CD14-positive monocyte (primary cell): ENCODE measurements at regions not wholly inside any gene's neighbourhood (a gene's known extent, or its start where the extent isn't known, plus 50 kb on each side); places are given as distances from the start of the nearest gene placed in this dataset.

Source experiments
- DNase-seq, 3 donors: peaks; one replicate each; pipeline ENCODE4 v3.0.0-alpha.2; 2011 to 2022
- H2AFZ ChIP-seq: 2 replicates; pipeline ENCODE4 v1.6.0; 2012; ENCODE audit warnings: mild to moderate bottlenecking, low read depth, low read length, inconsistent platforms; ENCODE audit not compliant: insufficient read depth, poor library complexity, severe bottlenecking
- H3K27ac ChIP-seq, 2 donors: 1 replicate in 1 of 2; 2 replicates in 1 of 2; pipeline ENCODE4 v1.5.1; 2012 to 2013; ENCODE audit warnings: low read length in 2 of 2, control low read depth in 1 of 2, inconsistent platforms in 1 of 2, low read depth in 1 of 2, mild to moderate bottlenecking in 1 of 2
- H3K27me3 ChIP-seq, 2 donors: one replicate each; pipeline versions ENCODE4 v1.6.0 to v1.6.1; 2011 to 2013; ENCODE audit warnings: low read length in 2 of 2; ENCODE audit not compliant: control insufficient read depth in 2 of 2, insufficient read depth in 2 of 2
- H3K36me3 ChIP-seq, 2 donors: replicated peaks in 1 of 2; 1 replicate in 1 of 2; 2 replicates in 1 of 2; pipeline versions ENCODE4 v1.5.1 to v1.6.1; 2012 to 2013; ENCODE audit warnings: low read length in 2 of 2, control low read depth in 1 of 2, inconsistent platforms in 1 of 2, mild to moderate bottlenecking in 1 of 2; ENCODE audit not compliant: insufficient read depth in 2 of 2, control insufficient read depth in 1 of 2
- H3K4me1 ChIP-seq, 2 donors: 1 replicate in 1 of 2; 2 replicates in 1 of 2; pipeline versions ENCODE4 v1.5.1 to v1.6.1; 2012 to 2013; ENCODE audit warnings: low read length in 2 of 2, control low read depth in 1 of 2, inconsistent platforms in 1 of 2, mild to moderate bottlenecking in 1 of 2, moderate library complexity in 1 of 2; ENCODE audit not compliant: insufficient read depth in 2 of 2, control insufficient read depth in 1 of 2
- H3K4me2 ChIP-seq: replicated peaks from 2 replicates; pipeline ENCODE3; 2012; ENCODE audit warnings: low read length, moderate library complexity, mild to moderate bottlenecking; ENCODE audit not compliant: poor library complexity, severe bottlenecking; ENCODE audit errors: extremely low read depth
- H3K4me3 ChIP-seq, 3 experiments: fragments of 200-600 bp in 1 of 3; sonication (generic) in 1 of 3; replicated peaks in 1 of 3; 1 replicate in 2 of 3; 2 replicates in 1 of 3; pipeline ENCODE4 v1.5.1; 2011 to 2013; ENCODE audit warnings: low read length in 3 of 3, mild to moderate bottlenecking in 3 of 3, control low read depth in 2 of 3, low read depth in 2 of 3, inconsistent platforms in 1 of 3, moderate library complexity in 1 of 3
- H3K79me2 ChIP-seq: 2 replicates; pipeline ENCODE4 v1.6.0; 2012; ENCODE audit warnings: mild to moderate bottlenecking, control low read depth, inconsistent platforms, low read length, moderate library complexity; ENCODE audit not compliant: insufficient read depth
- H3K9ac ChIP-seq: 2 replicates; pipeline ENCODE4 v1.6.0; 2017; ENCODE audit warnings: low read length, mild to moderate bottlenecking; ENCODE audit not compliant: insufficient read depth, poor library complexity, severe bottlenecking
- H3K9me3 ChIP-seq, 2 donors: replicated peaks in 1 of 2; 1 replicate in 1 of 2; 2 replicates in 1 of 2; pipeline versions ENCODE4 v1.5.1 to v1.6.1; 2012 to 2013; ENCODE audit warnings: low read length in 2 of 2, control low read depth in 1 of 2; ENCODE audit not compliant: control insufficient read depth in 1 of 2, insufficient read depth in 1 of 2
- H4K20me1 ChIP-seq: 2 replicates; pipeline ENCODE4 v1.6.0; 2012; ENCODE audit warnings: mild to moderate bottlenecking, low read length, control low read depth, moderate library complexity; ENCODE audit not compliant: insufficient read depth
- H3K27ac Mint-ChIP-seq, 7 donors: one replicate each; pipeline ENCODE4 v1.8.0; 2020; ENCODE audit warnings: mild to moderate bottlenecking in 7 of 7, mixed read lengths in 7 of 7, moderate library complexity in 6 of 7, inconsistent platforms in 2 of 7
- H3K27me3 Mint-ChIP-seq, 3 donors: one replicate each; pipeline ENCODE4 v1.8.0; 2021 to 2022; ENCODE audit warnings: low read depth in 3 of 3, mild to moderate bottlenecking in 3 of 3, mixed read lengths in 3 of 3, moderate library complexity in 3 of 3, inconsistent platforms in 1 of 3
- H3K36me3 Mint-ChIP-seq, 2 donors: one replicate each; pipeline ENCODE4 v1.8.0; 2020; ENCODE audit warnings: mixed read lengths in 2 of 2, inconsistent platforms in 1 of 2, mild to moderate bottlenecking in 1 of 2
- H3K4me1 Mint-ChIP-seq: one replicate; pipeline ENCODE4 v1.8.0; 2020; ENCODE audit warnings: mild to moderate bottlenecking, mixed read lengths
- H3K4me3 Mint-ChIP-seq, 2 donors: one replicate each; pipeline ENCODE4 v1.8.0; 2020; ENCODE audit warnings: mild to moderate bottlenecking in 2 of 2, mixed read lengths in 2 of 2, moderate library complexity in 1 of 2
- H3K9me3 Mint-ChIP-seq, 7 donors: one replicate each; pipeline ENCODE4 v1.8.0; 2020 to 2022; ENCODE audit warnings: mixed read lengths in 7 of 7, mild to moderate bottlenecking in 6 of 7, moderate library complexity in 6 of 7, inconsistent platforms in 2 of 7
- CTCF ChIP-seq: fragments of 200-600 bp; IDR thresholded peaks from one replicate; pipeline ENCODE4 v1.8.0; 2022; ENCODE audit warnings: antibody characterized with exemption, mild to moderate bottlenecking
- WGBS: methylation state at CpG from one replicate; pipeline ENCODE4 v1.1.5; 2013; ENCODE audit warnings: missing lambda C conversion rate; ENCODE audit not compliant: insufficient coverage; 5-methylcytosine and 5-hydroxymethylcytosine counted together
- intact Hi-C, 2 donors: fragments of 100-400 bp; cut with micrococcal nuclease; formaldehyde crosslinking; loops; one replicate each; pipeline versions ENCODE4 v1.15.0 to v1.15.1; 2023

- no peaks in the 10 kb centered on the region for H3K36me3 ChIP-seq
- WGBS: no CpG with 5 or more reads among the region's 4 CpGs
- H3K79me2 ChIP-seq: no peaks in the 10 kb centered on the region
- intact Hi-C loops: no loop called here
- Mint-ChIP-seq H3K27ac (no peak overlapping the region), H3K36me3 (no peaks in the 10 kb centered on the region), H3K4me3 (no peak overlapping the region), H3K4me1 (no peaks in the 10 kb centered on the region), H3K9me3 (peaks cover 3 to 39% (median 17%) of the 10 kb centered on the region in 7 donors), H3K27me3 (peaks cover 0 to 3% (median 0%) of the 10 kb centered on the region in 3 donors)
- no peak for DNase-seq
- no peak overlapping the region for H2AFZ ChIP-seq
- no peaks in the 10 kb centered on the region for H3K4me1 ChIP-seq
- no peak overlapping the region for H3K4me2 ChIP-seq
- no peak for TF ChIP-seq CTCF
- no peak overlapping the region for H3K27ac ChIP-seq
- H4K20me1 ChIP-seq: no peaks in the 10 kb centered on the region
- no peak overlapping the region for H3K9ac ChIP-seq
- H3K27me3 ChIP-seq: no peaks in the 10 kb centered on the region
- peaks cover 17 to 37% of the 10 kb centered on the region in 2 donors for H3K9me3 ChIP-seq
- no peak overlapping the region for H3K4me3 ChIP-seq
Measured at GRCh38 chr7:68833422-68833821, 764.9 kb upstream of the AUTS2 start.

DNA sequence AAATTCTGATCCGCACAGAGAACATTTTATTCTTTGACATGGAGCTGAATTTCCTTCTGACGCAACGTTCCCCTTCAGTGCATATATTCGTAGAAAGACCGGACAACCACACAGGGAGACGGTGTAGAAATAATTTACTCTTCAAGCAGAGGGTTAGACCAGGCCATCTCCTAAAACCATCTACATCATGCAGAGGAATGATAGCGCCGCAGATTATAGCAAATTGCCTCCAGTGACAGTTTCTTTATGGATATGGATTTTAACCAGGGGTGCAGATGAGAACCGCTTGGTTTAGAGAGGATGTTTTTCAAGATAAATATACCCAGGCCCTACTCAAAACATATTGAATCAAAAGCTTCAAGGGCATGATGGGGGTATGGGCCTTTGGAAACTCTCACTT is 759.3 kb upstream of the AUTS2 start:
- Histone ChIP-seq H2AFZ (no peak overlapping the region), H3K4me3 (no peak overlapping the region), H3K9ac (no peak overlapping the region), H3K79me2 (no peaks in the 10 kb centered on the region), H3K4me1 (no peaks in the 10 kb centered on the region), H4K20me1 (no peaks in the 10 kb centered on the region), H3K4me2 (no peak overlapping the region), H3K27ac (no peak overlapping the region), H3K9me3 (peaks cover 14 to 31% of the 10 kb centered on the region in 2 donors), H3K36me3 (no peaks in the 10 kb centered on the region), H3K27me3 (no peaks in the 10 kb centered on the region)
- H3K36me3 Mint-ChIP-seq: no peaks in the 10 kb centered on the region
- no peak for DNase-seq
- intact Hi-C loops: no loop called here
- H3K27ac Mint-ChIP-seq: no peak overlapping the region
- peaks cover 0 to 50% (median 20%) of the 10 kb centered on the region in 7 donors for H3K9me3 Mint-ChIP-seq
- no peak for TF ChIP-seq CTCF
- H3K4me1 Mint-ChIP-seq: no peaks in the 10 kb centered on the region
- no peak overlapping the region for H3K4me3 Mint-ChIP-seq
- peaks cover 0 to 1% (median 0%) of the 10 kb centered on the region in 3 donors for H3K27me3 Mint-ChIP-seq
- WGBS: 97% methylated on average over 6 of the region's 9 CpGs
